Neural progenitor cell (in vitro differentiated cells): ENCODE measurements at regions not wholly inside any gene's neighbourhood (a gene's known extent, or its start where the extent isn't known, plus 50 kb on each side); places are given as distances from the start of the nearest gene placed in this dataset.

Experiments
- DNase-seq: peaks from one replicate; pipeline ENCODE4 v3.0.0-alpha.2; 2016; ENCODE audit warnings: low spot score
- H2AFZ ChIP-seq: fragments of 200-600 bp; sonication (generic); replicated peaks from 2 replicates; pipeline ENCODE4 v1.6.1; 2016; ENCODE audit warnings: antibody characterized with exemption
- H3F3A ChIP-seq: fragments of 200-600 bp; sonication (generic); 2 replicates; pipeline ENCODE4 v1.6.1; 2016; ENCODE audit warnings: antibody characterized with exemption, low read depth
- H3K27ac ChIP-seq: fragments of 200-600 bp; sonication (generic); 2 replicates; pipeline ENCODE4 v1.5.1; 2016; ENCODE audit warnings: mild to moderate bottlenecking
- H3K27me3 ChIP-seq: fragments of 200-600 bp; sonication (generic); 2 replicates; pipeline ENCODE4 v1.6.1; 2016; ENCODE audit warnings: mild to moderate bottlenecking, moderate library complexity
- H3K36me3 ChIP-seq: fragments of 200-600 bp; sonication (generic); 2 replicates; pipeline ENCODE4 v1.5.1; 2016
- H3K4me1 ChIP-seq: fragments of 200-600 bp; sonication (generic); 2 replicates; pipeline ENCODE4 v1.6.1; 2016; ENCODE audit warnings: mixed run types
- H3K4me2 ChIP-seq: fragments of 200-600 bp; sonication (generic); 2 replicates; pipeline ENCODE4 v1.6.1; 2016
- H3K4me3 ChIP-seq: fragments of 200-600 bp; sonication (generic); 2 replicates; pipeline ENCODE4 v1.5.1; 2016
- H3K79me2 ChIP-seq: fragments of 200-600 bp; sonication (generic); 2 replicates; pipeline ENCODE4 v1.6.1; 2016; ENCODE audit warnings: low read depth
- H3K9ac ChIP-seq: fragments of 200-600 bp; sonication (generic); 2 replicates; pipeline ENCODE4 v1.6.1; 2016
- H3K9me3 ChIP-seq: fragments of 200-600 bp; sonication (generic); 2 replicates; pipeline ENCODE4 v1.5.1; 2016; ENCODE audit warnings: low read depth
- H4K20me1 ChIP-seq: fragments of 200-600 bp; sonication (generic); 2 replicates; pipeline ENCODE4 v1.6.1; 2016; ENCODE audit warnings: low read depth
- H3K27ac Mint-ChIP-seq: 3 replicates; pipeline ENCODE4 v1.8.0; 2021; ENCODE audit warnings: mixed read lengths
- H3K27me3 Mint-ChIP-seq: 2 replicates; pipeline ENCODE4 v1.8.0; 2022; ENCODE audit warnings: low read depth, mild to moderate bottlenecking, inconsistent platforms, moderate library complexity, mixed read lengths; ENCODE audit not compliant: insufficient read depth
- H3K36me3 Mint-ChIP-seq: 3 replicates; pipeline ENCODE4 v1.8.0; 2021; ENCODE audit warnings: mixed read lengths
- H3K4me1 Mint-ChIP-seq: 3 replicates; pipeline ENCODE4 v1.8.0; 2021; ENCODE audit warnings: mixed read lengths
- H3K4me3 Mint-ChIP-seq: 3 replicates; pipeline ENCODE4 v1.8.0; 2021; ENCODE audit warnings: mild to moderate bottlenecking, moderate library complexity, mixed read lengths
- H3K9me3 Mint-ChIP-seq: 3 replicates; pipeline ENCODE4 v1.8.0; 2020; ENCODE audit warnings: mixed read lengths
- CTCF ChIP-seq: fragments of 200-600 bp; sonication (generic); IDR thresholded peaks from 2 replicates; pipeline ENCODE4 v1.5.1; 2017; ENCODE audit warnings: antibody characterized with exemption, mild to moderate bottlenecking
- EZH2 ChIP-seq: fragments of 200-600 bp; sonication (generic); IDR thresholded peaks from 2 replicates; pipeline ENCODE4 v1.6.1; 2017; ENCODE audit warnings: antibody characterized with exemption, mild to moderate bottlenecking, moderate library complexity
- EZH2phosphoT487 ChIP-seq: fragments of 200-600 bp; sonication (generic); IDR thresholded peaks from 2 replicates; pipeline ENCODE4 v1.6.1; 2017; ENCODE audit warnings: antibody characterized with exemption

GRCh38 chr1:219751870-219752507, 139.1 kb upstream of the ZC3H11B start:
- no peaks in the 10 kb centered on the region for H3K36me3 ChIP-seq
- H3K27me3 ChIP-seq = no peaks in the 10 kb centered on the region
- H3K4me2 ChIP-seq = no peak overlapping the region
- no peak overlapping the region for H3K4me3 ChIP-seq
- no peak for DNase-seq
- Mint-ChIP-seq H3K36me3 (no peaks in the 10 kb centered on the region), H3K27me3 (peaks cover 3% of the 10 kb centered on the region), H3K4me1 (peaks cover 12% of the 10 kb centered on the region), H3K9me3 (no peaks in the 10 kb centered on the region), H3K4me3 (no peak overlapping the region), H3K27ac (no peak overlapping the region)
- no peak overlapping the region for H3K9ac ChIP-seq
- no peak overlapping the region for H3K27ac ChIP-seq
- TF ChIP-seq CTCF (no peak), EZH2 (no peak), EZH2phosphoT487 (no peak)
- H3K79me2 ChIP-seq = no peaks in the 10 kb centered on the region
- no peaks in the 10 kb centered on the region for H4K20me1 ChIP-seq
- H2AFZ ChIP-seq = no peak overlapping the region
- H3F3A ChIP-seq = no peaks in the 10 kb centered on the region
- H3K9me3 ChIP-seq = no peaks in the 10 kb centered on the region
- no peaks in the 10 kb centered on the region for H3K4me1 ChIP-seq

DNA sequence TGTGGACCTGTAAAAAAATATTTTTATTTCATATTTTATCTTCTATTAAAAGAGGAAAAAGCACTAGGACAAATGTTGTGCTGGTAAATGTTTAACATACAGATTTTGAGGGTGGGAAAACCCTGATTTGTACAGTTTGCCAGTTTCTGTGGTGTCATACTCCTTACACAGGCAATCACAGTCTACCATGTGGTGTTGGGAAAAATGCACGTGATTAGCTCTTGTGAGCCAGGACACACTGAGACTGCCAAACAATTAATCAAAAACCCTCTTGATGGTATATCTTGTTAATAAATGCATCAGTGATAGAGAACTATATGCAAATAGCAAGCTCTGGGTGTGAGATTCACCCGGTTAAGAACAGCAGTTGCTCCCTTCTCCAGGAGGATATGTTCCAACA, 136.5 kb upstream of the ZC3H11B start:
- H3K9ac ChIP-seq = no peak overlapping the region
- no peak overlapping the region for H3K4me2 ChIP-seq
- DNase-seq = no peak
- H3F3A ChIP-seq = no peaks in the 10 kb centered on the region
- H3K27ac ChIP-seq = no peak overlapping the region
- H3K4me1 ChIP-seq = no peaks in the 10 kb centered on the region
- no peaks in the 10 kb centered on the region for H3K9me3 ChIP-seq
- no peak overlapping the region for H3K4me3 ChIP-seq
- peaks cover 3% of the 10 kb centered on the region for H3K27me3 Mint-ChIP-seq
- no peak overlapping the region for H2AFZ ChIP-seq
- H3K4me1 Mint-ChIP-seq = peaks cover 15% of the 10 kb centered on the region
- H3K4me3 Mint-ChIP-seq = no peak overlapping the region
- H4K20me1 ChIP-seq = no peaks in the 10 kb centered on the region
- TF ChIP-seq EZH2 (no peak), CTCF (no peak), EZH2phosphoT487 (no peak)
- no peaks in the 10 kb centered on the region for H3K27me3 ChIP-seq
- H3K27ac Mint-ChIP-seq = no peak overlapping the region
- no peaks in the 10 kb centered on the region for H3K9me3 Mint-ChIP-seq
- no peaks in the 10 kb centered on the region for H3K36me3 ChIP-seq
- no peaks in the 10 kb centered on the region for H3K36me3 Mint-ChIP-seq
- no peaks in the 10 kb centered on the region for H3K79me2 ChIP-seq

- H3K9me3 ChIP-seq = no peaks in the 10 kb centered on the region
- H3K27me3 Mint-ChIP-seq = no peaks in the 10 kb centered on the region
- DNase-seq = no peak
- peaks cover 21% of the 10 kb centered on the region for H3K4me1 Mint-ChIP-seq
- H3K27ac Mint-ChIP-seq = no peak overlapping the region
- H3K9me3 Mint-ChIP-seq = no peaks in the 10 kb centered on the region
- H3K36me3 ChIP-seq = no peaks in the 10 kb centered on the region
- no peak for TF ChIP-seq EZH2
- TF ChIP-seq EZH2phosphoT487 = no peak
- TF ChIP-seq CTCF = no peak
- H3K4me2 ChIP-seq = no peak overlapping the region
- H2AFZ ChIP-seq = no peak overlapping the region
- H4K20me1 ChIP-seq = no peaks in the 10 kb centered on the region
- H3K9ac ChIP-seq = no peak overlapping the region
- H3K27ac ChIP-seq = no peak overlapping the region
- H3F3A ChIP-seq = no peaks in the 10 kb centered on the region
- no peaks in the 10 kb centered on the region for H3K27me3 ChIP-seq
- no peak overlapping the region for H3K4me3 ChIP-seq
- H3K79me2 ChIP-seq = no peaks in the 10 kb centered on the region
- H3K4me1 ChIP-seq = no peaks in the 10 kb centered on the region
- no peaks in the 10 kb centered on the region for H3K36me3 Mint-ChIP-seq
- H3K4me3 Mint-ChIP-seq = no peak overlapping the region
These were observed 133.2 kb upstream of the ZC3H11B start for GRCh38 chr1:219746141-219746540.
